GM12872 (cell line): ENCODE measurements at regions not wholly inside any gene's neighbourhood (a gene's known extent, or its start where the extent isn't known, plus 50 kb on each side); places are given as distances from the start of the nearest gene placed in this dataset.

Experiments used
- CTCF ChIP-seq: IDR thresholded peaks from 3 replicates; pipeline ENCODE4 v1.5.1; 2011; ENCODE audit warnings: low read depth, mild to moderate bottlenecking, low read length, moderate library complexity; ENCODE audit not compliant: insufficient read depth

GRCh38 chr4:29295280-29295679 lies 1424.9 kb upstream of the PCDH7 start:
- no peak for TF ChIP-seq CTCF

- no peak for TF ChIP-seq CTCF
Measured at GRCh38 chr4:29304595-29304994, 1415.6 kb upstream of the PCDH7 start.

- TF ChIP-seq CTCF, result no peak
Measured at GRCh38 chr4:29307256-29307655, 1412.9 kb upstream of the PCDH7 start.

GRCh38 chr4:29307755-29308154 lies 1412.4 kb upstream of the PCDH7 start:
- no peak for TF ChIP-seq CTCF

- no peak for TF ChIP-seq CTCF
Measured at GRCh38 chr4:29309050-29309449, 1411.1 kb upstream of the PCDH7 start.

- TF ChIP-seq CTCF, result no peak
Measured at GRCh38 chr4:29310252-29310651, 1409.9 kb upstream of the PCDH7 start.

GRCh38 chr4:29311247-29311646 lies 1408.9 kb upstream of the PCDH7 start:
- TF ChIP-seq CTCF, result no peak

- no peak for TF ChIP-seq CTCF
Measured at GRCh38 chr4:29319663-29320340, 1400.4 kb upstream of the PCDH7 start.
